PC-3 (cell line): ENCODE measurements at regions not wholly inside any gene's neighbourhood (a gene's known extent, or its start where the extent isn't known, plus 50 kb on each side); places are given as distances from the start of the nearest gene placed in this dataset.

Source experiments
- EZH2 ChIP-seq: fragments of 300-600 bp; sonication (generic); IDR thresholded peaks from one replicate; pipeline ENCODE4 v1.6.1; 2017; ENCODE audit warnings: antibody characterized with exemption, mild to moderate bottlenecking, low read length; ENCODE audit not compliant: unreplicated experiment
- TF ChIP-seq, protein P1 (sequence below): fragments of 300-600 bp; sonication (generic); conservative IDR thresholded peaks from 2 replicates; pipeline ENCODE4 v1.5.1; 2017; ENCODE audit warnings: antibody characterized with exemption, low read depth, mild to moderate bottlenecking, low read length

- TF ChIP-seq, protein P1, sequence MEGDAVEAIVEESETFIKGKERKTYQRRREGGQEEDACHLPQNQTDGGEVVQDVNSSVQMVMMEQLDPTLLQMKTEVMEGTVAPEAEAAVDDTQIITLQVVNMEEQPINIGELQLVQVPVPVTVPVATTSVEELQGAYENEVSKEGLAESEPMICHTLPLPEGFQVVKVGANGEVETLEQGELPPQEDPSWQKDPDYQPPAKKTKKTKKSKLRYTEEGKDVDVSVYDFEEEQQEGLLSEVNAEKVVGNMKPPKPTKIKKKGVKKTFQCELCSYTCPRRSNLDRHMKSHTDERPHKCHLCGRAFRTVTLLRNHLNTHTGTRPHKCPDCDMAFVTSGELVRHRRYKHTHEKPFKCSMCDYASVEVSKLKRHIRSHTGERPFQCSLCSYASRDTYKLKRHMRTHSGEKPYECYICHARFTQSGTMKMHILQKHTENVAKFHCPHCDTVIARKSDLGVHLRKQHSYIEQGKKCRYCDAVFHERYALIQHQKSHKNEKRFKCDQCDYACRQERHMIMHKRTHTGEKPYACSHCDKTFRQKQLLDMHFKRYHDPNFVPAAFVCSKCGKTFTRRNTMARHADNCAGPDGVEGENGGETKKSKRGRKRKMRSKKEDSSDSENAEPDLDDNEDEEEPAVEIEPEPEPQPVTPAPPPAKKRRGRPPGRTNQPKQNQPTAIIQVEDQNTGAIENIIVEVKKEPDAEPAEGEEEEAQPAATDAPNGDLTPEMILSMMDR, result no peak
- TF ChIP-seq EZH2, result no peak
These were observed 698.7 kb downstream of the EPHA3 start for GRCh38 chr3:89806166-89806565.
